OCI-LY1 (cell line): ENCODE measurements at regions not wholly inside any gene's neighbourhood (a gene's known extent, or its start where the extent isn't known, plus 50 kb on each side); places are given as distances from the start of the nearest gene placed in this dataset.

Experiments used
- CTCF ChIP-seq: fragments of 200-600 bp; sonication (generic), shearing (Covaris generic); IDR thresholded peaks from 2 replicates; pipeline ENCODE4 v1.5.1; 2017; ENCODE audit warnings: mild to moderate bottlenecking, antibody characterized with exemption, low read length, moderate library complexity, mixed read lengths
- EZH2 ChIP-seq: fragments of 200-600 bp; sonication (generic), shearing (Covaris generic); IDR thresholded peaks from 2 replicates; pipeline ENCODE4 v1.8.0; 2017; ENCODE audit warnings: borderline replicate concordance, mixed run types, mild to moderate bottlenecking, antibody characterized with exemption, low read length, moderate library complexity, mixed read lengths

- no peak for TF ChIP-seq CTCF
- no peak for TF ChIP-seq EZH2
Observed at GRCh38 chr16:59432896-59433295, 698.8 kb upstream of the GOT2 start.
